ENCODE measurements at regions not wholly inside any gene's neighbourhood (a gene's known extent, or its start where the extent isn't known, plus 50 kb on each side); places are given as distances from the start of the nearest gene placed in this dataset.

DNA sequence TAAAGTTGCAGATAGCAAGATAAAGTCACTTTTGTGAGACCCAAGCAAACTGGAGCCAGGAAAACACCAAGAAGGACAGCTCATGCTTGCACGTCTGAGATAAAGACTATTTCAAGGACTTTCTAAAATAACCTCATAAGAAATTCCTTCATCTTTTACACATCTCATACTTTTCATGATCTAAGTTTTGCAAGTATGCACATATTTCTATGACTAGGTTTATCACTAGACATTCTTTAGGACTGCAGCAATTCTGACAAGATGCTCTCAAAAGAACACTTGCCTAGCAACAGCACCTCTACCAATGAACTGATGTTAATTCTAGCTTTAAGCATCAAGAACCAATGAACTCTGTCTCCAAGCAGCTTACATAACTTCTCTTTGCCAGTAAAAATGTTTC is 457.6 kb downstream of the SEMA3D start:
- TF ChIP-seq EZH2 (IDR thresholded peaks at IDR 0.05) (no peak), CTCF (IDR thresholded peaks at IDR 0.05) (no peak), EZH2phosphoT487 (IDR thresholded peaks at IDR 0.05) (no peak)

Measured in neural progenitor cell (in vitro differentiated cells).